ENCODE measurements at regions not wholly inside any gene's neighbourhood (a gene's known extent, or its start where the extent isn't known, plus 50 kb on each side); places are given as distances from the start of the nearest gene placed in this dataset.

GRCh38 chr3:118075873-118076272, 958.8 kb downstream of the IGSF11 start:
- Histone ChIP-seq H3K4me3 (no peak overlapping the region), H3K9ac (ENCODE audit: insufficient read depth in 1 of 2, low read depth in 2 of 2, low read length in 2 of 2) (no peak overlapping the region), H4K20me1 (replicated peaks; ENCODE audit: control insufficient read depth, insufficient read depth, low read length) (no peaks in the 10 kb centered on the region), H3K4me2 (ENCODE audit: insufficient read depth, low read length) (no peak overlapping the region), H3K79me2 (ENCODE audit: control insufficient read depth, insufficient read depth, low read length) (no peaks in the 10 kb centered on the region), H3K27ac (ENCODE audit: extremely low read depth, low read depth, low read length) (no peak overlapping the region), H2AFZ (ENCODE audit: low read depth, low read length) (no peak overlapping the region), H3K9me1 (ENCODE audit: control insufficient read depth, insufficient read depth, low read length) (no peaks in the 10 kb centered on the region), H3K36me3 (ENCODE audit: control insufficient read depth, insufficient read depth, low read length) (no peaks in the 10 kb centered on the region), H3K4me1 (replicated peaks in 1 of 2; ENCODE audit: control insufficient read depth in 2 of 2, insufficient read depth in 2 of 2, low read length in 2 of 2) (no peaks in the 10 kb centered on the region), H3K9me3 (replicated peaks; ENCODE audit: control insufficient read depth, insufficient read depth, low read depth, low read length) (no peaks in the 10 kb centered on the region), H3K27me3 (ENCODE audit: control insufficient read depth in 2 of 2, insufficient read depth in 2 of 2, low read length in 2 of 2) (no peaks in the 10 kb centered on the region)
- in situ Hi-C loops (cut with MboI): no loop called here
- FAIRE-seq (no peak), DNase-seq (ENCODE audit: extremely low read depth in 1 of 4, low spot score in 3 of 4) (no peak), ATAC-seq (no peak)
- TF ChIP-seq ZBTB26 (CRISPR knock-in tag; IDR thresholded peaks at IDR 0.05): no peak
- no peak for TF ChIP-seq YBX1 (IDR thresholded peaks at IDR 0.05)
- TF ChIP-seq, protein P1, sequence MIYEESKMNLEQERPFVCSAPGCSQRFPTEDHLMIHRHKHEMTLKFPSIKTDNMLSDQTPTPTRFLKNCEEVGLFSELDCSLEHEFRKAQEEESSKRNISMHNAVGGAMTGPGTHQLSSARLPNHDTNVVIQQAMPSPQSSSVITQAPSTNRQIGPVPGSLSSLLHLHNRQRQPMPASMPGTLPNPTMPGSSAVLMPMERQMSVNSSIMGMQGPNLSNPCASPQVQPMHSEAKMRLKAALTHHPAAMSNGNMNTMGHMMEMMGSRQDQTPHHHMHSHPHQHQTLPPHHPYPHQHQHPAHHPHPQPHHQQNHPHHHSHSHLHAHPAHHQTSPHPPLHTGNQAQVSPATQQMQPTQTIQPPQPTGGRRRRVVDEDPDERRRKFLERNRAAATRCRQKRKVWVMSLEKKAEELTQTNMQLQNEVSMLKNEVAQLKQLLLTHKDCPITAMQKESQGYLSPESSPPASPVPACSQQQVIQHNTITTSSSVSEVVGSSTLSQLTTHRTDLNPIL (CRISPR knock-in tag; IDR thresholded peaks at IDR 0.05): no peak
- WGBS (ENCODE audit: insufficient coverage, low coverage, missing lambda C conversion rate): 3% methylated on average over 5 of the region's 6 CpGs
- CTCF ChIA-PET (ENCODE audit: low intra/inter-chr PET ratio): no interaction called here
- POLR2A ChIA-PET: no interaction called here
- intact Hi-C loops (cut with micrococcal nuclease): no loop called here
- BruUV-seq (replicated peaks): no TSS peak

GRCh38 chr3:118077332-118077731, 957.3 kb downstream of the IGSF11 start:
- no peaks in the 10 kb centered on the region for H3K36me3 ChIP-seq (ENCODE audit: control insufficient read depth, insufficient read depth, low read length)
- DNase-seq (ENCODE audit: extremely low read depth in 1 of 4, low spot score in 3 of 4): no peak
- no peaks in the 10 kb centered on the region for H3K4me1 ChIP-seq (replicated peaks in 1 of 2; ENCODE audit: control insufficient read depth in 2 of 2, insufficient read depth in 2 of 2, low read length in 2 of 2)
- TF ChIP-seq COPS2 (conservative IDR thresholded peaks at IDR 0.05) (no peak), RBM39 (optimal IDR thresholded peaks at IDR 0.05; ENCODE audit: low read depth, low read length) (no peak), NONO (IDR thresholded peaks at IDR 0.05; ENCODE audit: low read depth in 2 of 2, low read length in 1 of 2) (no peak), SRSF3 (IDR thresholded peaks at IDR 0.05; ENCODE audit: insufficient read depth, low read length) (no peak), NUFIP1 (IDR thresholded peaks at IDR 0.05; ENCODE audit: partially characterized antibody) (no peak), MLLT1 (IDR thresholded peaks at IDR 0.05) (no peak), SREBF2 (CRISPR knock-in tag; IDR thresholded peaks at IDR 0.05) (no peak), GABPA (tag; conservative IDR thresholded peaks at IDR 0.05; ENCODE audit: low read depth) (no peak), MAFK (IDR thresholded peaks at IDR 0.05; ENCODE audit: low read length) (no peak), ARID1B (IDR thresholded peaks at IDR 0.05) (no peak)
- TF ChIP-seq, protein P2, sequence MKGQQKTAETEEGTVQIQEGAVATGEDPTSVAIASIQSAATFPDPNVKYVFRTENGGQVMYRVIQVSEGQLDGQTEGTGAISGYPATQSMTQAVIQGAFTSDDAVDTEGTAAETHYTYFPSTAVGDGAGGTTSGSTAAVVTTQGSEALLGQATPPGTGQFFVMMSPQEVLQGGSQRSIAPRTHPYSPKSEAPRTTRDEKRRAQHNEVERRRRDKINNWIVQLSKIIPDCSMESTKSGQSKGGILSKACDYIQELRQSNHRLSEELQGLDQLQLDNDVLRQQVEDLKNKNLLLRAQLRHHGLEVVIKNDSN (CRISPR knock-in tag; IDR thresholded peaks at IDR 0.05): no peak
- H3K9ac ChIP-seq (ENCODE audit: insufficient read depth in 1 of 2, low read depth in 2 of 2, low read length in 2 of 2): no peak overlapping the region
- no peaks in the 10 kb centered on the region for H3K9me1 ChIP-seq (ENCODE audit: control insufficient read depth, insufficient read depth, low read length)
- ATAC-seq: no peak
- CTCF ChIA-PET (ENCODE audit: low intra/inter-chr PET ratio): no interaction called here
- 0% methylated on average over 1 of the region's 1 CpG for WGBS (ENCODE audit: insufficient coverage, low coverage, missing lambda C conversion rate)
- BruUV-seq (replicated peaks): no TSS peak
- H3K27ac ChIP-seq (ENCODE audit: extremely low read depth, low read depth, low read length): no peak overlapping the region
- in situ Hi-C loops (cut with MboI) (no loop called here), intact Hi-C loops (cut with micrococcal nuclease) (no loop called here)
- no peak overlapping the region for H3K4me2 ChIP-seq (ENCODE audit: insufficient read depth, low read length)
- H4K20me1 ChIP-seq (replicated peaks; ENCODE audit: control insufficient read depth, insufficient read depth, low read length): no peaks in the 10 kb centered on the region
- no peaks in the 10 kb centered on the region for H3K27me3 ChIP-seq (ENCODE audit: control insufficient read depth in 2 of 2, insufficient read depth in 2 of 2, low read length in 2 of 2)
- no peak overlapping the region for H3K4me3 ChIP-seq
- POLR2A ChIA-PET: no interaction called here
- H3K9me3 ChIP-seq (replicated peaks; ENCODE audit: control insufficient read depth, insufficient read depth, low read depth, low read length): no peaks in the 10 kb centered on the region
- no peak overlapping the region for H2AFZ ChIP-seq (ENCODE audit: low read depth, low read length)
- no peak for FAIRE-seq
- H3K79me2 ChIP-seq (ENCODE audit: control insufficient read depth, insufficient read depth, low read length): no peaks in the 10 kb centered on the region

Data from K562 (cell line).